ENCODE measurements at regions not wholly inside any gene's neighbourhood (a gene's known extent, or its start where the extent isn't known, plus 50 kb on each side); places are given as distances from the start of the nearest gene placed in this dataset.

DNA sequence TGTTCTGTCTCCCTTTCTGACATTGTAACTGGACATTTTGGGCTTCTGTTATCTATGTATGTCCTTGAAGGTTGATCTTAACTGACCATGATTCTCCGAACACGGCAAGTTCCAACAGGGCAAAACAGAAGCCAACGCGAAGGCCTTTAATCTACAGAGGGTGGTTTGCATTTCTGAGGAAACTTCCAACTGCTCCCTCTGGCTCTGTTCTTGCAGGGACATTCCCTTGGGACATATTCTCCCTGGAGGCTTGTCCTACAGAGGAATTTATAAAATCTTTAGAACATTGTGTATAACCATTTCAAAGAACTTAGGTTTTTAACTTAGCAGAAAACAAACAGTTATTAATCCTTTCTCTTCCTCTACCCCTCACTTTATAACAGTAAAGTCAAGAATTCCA, 189.0 kb upstream of the CDYL start:
- no peak for DNase-seq (ENCODE audit: low read depth in 2 of 2)

DNA sequence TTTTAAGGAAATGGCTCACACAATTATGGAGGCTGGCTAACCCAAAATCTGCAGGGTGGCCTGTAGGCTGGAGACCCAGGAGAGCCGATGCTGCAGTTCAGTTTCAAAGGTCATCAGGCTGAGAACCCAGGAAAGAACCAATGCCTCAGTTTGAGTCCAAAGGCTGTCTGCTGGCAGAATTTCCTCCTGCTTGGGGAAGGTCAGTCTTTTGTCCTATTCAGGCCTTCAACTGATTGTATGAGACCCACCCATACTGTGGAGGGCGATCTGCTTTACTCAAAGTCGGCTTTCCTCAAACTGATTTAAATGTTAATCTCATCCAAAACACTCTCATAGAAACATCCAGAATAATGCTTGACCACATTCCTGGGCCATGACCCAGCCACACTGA, 189.7 kb upstream of the CDYL start:
- DNase-seq (ENCODE audit: low read depth in 2 of 2): no peak

DNA sequence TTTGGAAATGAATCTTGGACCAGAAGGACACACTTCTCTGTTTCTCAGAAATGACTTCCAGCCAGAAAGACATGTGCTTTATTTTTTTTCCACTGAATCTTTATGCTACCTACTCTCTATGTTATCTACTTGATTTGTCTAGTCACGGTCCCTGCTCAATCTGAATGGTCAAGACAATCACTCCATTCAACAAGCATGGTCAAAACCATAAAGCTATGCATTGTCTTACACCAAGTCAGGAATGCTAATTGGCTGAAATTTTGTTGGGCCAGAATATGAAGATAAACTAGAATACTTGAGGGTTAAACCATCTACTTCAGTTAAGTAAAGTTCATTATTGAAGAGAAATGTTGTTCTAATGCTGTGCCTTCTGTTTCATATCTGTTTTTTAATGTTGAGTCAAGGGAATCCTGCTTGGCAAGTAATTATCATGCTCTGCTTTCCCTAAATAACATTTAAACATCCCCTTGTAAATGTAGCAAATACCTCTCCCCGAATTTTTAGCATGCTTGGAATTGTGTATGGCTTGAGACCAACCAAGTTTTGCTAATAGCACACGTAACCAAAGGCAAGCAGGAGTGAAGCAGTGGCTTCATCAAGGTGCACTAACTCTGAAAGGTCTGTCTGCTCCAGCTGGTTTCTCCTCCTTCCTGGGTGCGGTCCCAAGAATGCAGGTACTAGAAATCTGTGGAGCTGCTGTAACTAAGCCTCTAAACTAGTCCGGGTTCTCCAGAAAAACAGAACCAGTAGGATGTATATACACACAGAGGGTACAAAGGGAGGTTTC, 190.3 kb upstream of the CDYL start:
- no peak for DNase-seq (ENCODE audit: low read depth in 2 of 2)

DNA sequence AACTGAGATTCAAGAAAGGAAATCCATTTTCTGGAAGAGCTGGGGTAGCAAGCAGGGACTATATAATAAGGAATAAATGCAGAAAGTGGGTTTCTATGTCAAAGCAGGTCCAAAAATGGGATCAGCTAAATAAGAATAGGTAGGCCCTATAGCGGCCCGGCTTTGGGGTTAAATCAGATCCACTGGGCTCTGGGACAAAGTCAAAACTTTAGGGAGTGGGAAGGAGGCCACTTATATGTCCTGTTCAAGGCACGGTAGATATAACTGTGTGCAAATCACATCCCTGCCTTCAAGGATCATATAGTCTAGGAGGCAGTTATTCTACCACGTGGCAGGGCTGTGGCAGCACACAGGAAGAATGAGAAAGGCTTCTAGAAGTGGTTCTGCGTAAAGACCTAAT, 191.4 kb upstream of the CDYL start:
- DNase-seq (ENCODE audit: low read depth in 2 of 2): no peak

DNA sequence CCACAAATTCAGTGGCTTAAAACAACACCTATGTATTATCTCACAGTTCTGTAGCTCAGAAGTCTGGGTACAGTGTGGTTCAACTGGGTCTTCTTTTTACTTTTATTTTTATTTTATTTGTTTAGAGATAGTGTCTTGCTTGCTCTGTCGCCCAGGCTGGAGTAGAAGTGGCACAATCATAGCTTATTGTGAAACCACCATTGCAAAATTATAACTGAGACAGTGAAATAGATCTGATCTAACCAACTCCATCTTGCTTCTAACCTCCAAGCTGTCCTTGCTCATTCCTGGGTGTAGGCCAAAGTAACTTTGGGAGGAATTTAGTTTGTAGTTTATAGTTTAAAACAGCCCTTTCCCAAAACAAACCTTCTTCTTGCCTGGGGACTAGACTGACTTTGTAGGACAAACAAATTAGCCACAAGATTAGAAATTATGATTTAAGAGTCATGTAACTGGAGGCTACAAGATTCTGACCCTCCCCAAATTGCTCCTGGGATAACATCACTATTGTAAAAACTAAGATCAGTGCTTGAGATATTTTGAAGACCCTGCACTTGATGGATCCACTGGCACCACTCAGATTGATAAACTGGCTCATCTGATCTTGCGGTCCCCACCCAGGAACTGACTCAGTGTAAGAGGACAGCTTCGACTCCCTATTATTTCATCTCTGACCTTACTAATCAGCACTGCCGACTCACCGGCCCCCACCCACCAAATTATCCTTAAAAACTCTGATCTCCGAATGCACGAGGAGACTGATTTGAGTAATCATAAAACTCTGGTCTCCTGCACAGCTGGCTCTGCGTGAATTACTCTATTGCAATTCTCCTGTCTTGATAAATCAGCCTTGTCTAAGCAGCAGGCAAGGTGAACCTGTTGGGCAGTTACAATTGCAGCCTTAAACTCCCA, 193.4 kb upstream of the CDYL start:
- no peak for DNase-seq (ENCODE audit: low read depth in 2 of 2)

DNA sequence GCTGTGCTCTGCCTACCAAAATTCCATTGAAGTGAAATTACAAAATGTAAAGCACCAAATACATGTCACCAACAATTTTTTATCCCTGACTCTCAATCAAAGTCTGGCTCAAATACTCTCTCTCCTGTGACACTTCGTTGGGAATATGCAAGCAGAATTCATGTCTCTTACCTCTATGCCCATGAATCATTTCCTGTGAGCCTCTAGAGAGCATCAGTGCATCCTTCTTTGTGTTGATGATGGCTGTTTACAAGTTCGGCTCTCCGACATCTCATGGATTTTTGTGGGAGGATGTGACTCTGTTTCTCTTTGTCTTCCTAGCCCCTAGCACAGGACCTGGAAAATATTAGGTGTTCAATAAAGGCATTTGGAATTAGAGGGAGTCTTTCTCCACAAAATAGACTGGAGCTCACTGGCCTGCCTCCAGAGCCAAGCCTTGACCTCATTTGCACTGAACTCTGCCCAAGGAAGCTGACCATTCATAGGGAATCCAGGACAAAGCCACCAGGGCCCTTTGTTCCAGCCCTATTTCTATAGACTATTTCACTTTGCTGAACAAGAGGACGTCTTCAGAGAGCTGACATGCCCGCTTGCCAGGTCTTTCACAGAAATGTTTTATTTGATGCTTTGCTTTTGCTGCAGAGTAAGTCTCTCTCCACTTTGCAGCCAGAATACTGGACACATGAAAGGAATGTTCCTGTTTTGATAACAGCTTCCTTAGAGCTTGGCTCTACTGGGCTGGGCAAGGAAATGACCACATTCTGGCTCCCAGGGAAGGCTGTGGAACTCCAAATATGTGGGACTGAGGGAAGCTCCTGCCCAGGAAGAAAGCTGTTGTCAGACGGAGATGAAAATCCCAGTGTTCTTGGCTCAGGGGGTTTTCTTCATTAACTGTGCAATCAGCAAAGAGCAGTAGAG, 194.5 kb upstream of the CDYL start:
- no peak for DNase-seq (ENCODE audit: low read depth in 2 of 2)

DNA sequence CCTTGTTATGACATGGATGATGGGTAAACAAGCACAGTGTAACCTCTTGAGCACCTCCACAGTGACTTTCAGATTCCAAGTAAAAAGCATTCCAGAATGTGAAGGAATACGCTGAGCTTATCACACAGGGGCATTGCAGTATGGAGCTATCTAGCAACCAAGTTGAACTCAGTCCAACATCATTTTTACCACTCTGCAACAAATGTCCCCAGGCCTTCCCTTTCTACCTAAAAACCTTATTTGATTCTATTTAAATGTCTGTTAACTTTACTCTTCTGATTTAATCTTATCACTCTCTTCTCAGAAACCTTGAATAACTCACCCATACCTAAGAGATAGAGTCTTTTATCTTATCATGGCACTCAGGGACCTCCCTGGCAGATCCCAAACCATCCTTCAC, 195.8 kb upstream of the CDYL start:
- DNase-seq (ENCODE audit: low read depth in 2 of 2): no peak

DNA sequence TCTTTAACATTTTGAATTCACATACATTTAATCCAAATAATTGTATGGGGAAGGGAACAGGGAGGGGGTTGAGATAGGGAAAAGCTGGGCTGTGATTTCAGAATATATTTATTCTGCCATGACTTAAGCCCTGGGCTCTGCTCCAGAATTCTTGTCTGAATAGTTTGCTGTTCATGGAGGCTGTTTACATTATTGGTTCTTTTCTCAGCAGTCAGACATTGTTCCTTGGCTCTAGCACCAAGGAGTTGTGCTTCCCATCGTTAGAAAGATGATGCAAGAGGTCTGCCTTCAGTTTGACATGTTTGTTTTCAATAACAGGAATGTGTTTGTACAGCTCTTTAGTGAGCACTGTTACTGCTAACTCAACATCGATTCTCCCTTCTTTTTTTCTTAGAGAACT, 198.8 kb upstream of the CDYL start:
- DNase-seq (ENCODE audit: low read depth in 2 of 2): no peak

DNA sequence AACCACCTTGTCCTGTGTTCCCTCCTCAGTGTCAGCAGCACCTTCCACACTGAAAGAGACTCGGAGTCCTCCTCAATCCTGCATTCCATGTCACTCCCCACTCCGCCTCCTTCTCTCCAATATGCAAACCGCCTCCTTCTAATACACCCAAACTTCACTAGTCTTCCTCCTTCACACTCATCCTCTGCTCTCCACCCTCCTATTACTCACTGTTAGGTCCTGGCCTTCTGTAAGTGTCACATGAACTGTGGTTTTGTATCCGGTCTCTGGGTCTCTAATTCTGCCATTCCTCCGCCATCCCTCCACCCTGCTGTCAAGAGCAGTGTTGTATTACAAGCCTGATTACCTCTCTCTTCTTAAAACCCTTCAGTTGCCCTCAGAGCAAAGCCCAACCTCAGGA, 200.5 kb upstream of the CDYL start:
- no peak for DNase-seq (ENCODE audit: low read depth in 2 of 2)

DNA sequence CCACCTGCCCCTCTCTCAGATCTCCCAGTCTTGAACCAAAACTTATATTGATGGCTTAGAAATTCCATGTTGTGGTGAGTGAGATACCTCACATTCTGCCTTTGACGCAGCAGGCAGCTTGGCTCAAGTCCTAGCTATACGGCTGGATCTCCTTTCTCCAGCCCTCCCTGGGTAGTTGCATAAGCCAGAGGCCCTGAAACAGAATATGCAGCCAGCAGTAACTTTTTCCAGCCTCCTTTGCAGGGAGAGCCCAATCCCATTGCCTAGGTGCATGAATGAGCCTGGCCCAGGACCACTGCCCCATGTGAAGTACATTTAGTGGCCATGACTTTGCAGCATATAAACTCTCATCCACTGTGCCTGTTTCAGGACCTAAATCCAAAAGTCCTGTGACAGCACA, 202.2 kb upstream of the CDYL start:
- no peak for DNase-seq (ENCODE audit: low read depth in 2 of 2)

DNA sequence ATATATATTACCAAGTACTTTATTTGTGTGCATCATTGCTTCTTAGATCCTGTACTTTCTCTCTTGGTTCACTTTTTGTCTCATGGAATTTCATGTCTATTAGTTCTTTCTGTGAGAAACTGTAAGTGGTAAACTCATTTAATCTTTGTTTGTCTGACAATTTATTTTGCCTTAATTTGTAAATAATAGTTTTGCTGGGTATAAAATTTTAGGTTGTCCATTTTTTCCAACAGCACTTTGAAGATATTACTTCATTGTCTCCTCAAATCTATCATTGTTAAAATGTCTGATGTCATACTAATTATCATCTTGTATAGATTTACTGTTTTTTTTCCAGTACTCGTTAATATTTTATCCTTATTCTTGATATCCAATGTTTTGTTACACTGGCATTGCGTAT, 205.2 kb upstream of the CDYL start:
- DNase-seq (ENCODE audit: low read depth in 2 of 2): no peak

DNA sequence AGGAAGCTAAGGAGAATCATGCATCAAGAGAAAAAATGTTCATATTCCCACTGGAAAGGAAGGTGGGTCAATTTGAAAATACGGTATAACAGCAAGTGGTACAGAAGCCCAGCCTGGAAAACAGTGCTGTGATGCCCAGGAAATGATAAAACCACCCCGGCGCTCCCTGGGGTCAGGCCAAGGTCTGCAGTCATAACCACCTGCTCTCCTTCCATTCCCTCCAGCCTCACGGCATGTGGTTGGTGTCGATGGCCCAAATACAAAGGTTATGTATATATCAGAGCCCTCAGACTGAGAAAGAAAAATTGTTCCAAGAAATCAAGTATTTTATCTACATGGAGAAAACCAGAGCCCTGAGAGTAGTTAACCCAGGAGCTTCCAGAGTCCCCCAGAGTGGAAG, 208.1 kb upstream of the CDYL start:
- DNase-seq (ENCODE audit: low read depth in 2 of 2): no peak

DNA sequence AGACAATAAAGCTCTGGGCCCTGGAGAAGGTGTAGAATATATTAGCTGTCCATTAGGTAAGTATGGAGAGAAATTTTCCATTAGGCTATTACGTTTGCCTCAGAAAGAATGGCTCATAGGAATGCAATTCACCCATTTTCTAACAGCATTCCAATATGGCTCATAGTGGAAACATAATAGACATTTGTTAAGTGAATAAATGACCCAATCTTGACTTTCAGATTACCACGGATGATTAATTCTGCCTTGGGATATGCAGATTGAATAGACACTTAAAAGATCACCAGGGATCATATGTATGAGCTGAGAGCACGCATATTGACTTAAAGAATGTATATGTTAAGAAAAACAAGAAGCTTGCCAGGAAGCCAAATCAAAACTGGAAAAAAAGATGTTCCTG, 209.1 kb upstream of the CDYL start:
- DNase-seq (ENCODE audit: low read depth in 2 of 2): no peak

DNA sequence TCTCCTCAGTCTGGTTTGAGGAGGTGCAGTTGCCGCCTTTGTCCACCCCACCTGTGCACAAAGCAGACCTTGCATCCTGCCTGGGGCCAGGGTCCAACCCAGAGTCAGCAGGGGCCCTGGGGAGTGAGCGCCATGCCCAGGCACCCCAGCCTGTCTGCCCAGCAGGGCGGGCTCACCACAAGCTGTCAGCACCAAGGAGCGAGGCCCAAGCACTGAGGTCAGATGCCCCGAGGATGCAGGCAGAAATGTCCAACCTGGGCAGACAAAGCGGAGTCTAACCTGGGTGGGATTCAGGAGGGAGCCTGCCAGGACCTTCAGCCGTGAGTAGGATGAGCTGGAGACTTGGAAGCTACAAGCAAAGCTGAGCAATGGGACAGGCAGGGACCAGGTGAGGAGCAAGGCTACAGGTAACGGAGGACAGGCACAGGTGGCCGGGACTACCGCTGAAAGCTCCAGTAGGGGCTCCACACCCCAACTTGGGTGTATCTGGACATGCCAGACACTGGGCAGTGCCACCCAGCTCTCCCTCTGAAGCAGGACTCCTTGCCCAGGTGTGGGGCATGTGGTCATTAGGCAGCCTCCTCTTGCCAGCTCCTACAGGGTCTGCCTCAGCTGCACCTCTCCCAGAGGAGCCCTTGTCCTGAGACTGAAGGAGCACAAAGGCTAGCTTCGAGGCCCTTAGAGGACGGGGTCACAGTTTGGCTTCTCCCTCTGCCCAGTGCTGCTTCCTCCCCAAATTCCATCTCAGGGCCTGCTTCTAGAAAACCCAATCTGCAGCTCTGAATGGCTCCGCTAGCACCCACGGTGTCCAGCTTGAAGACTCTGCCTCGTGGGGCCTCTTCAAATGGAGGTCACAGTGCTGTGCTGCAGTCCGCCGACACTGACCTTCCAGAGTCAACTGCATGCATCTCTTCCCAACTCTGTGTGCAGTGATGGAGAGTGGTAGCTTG, 210.6 kb upstream of the CDYL start:
- no peak for DNase-seq (ENCODE audit: low read depth in 2 of 2)

DNA sequence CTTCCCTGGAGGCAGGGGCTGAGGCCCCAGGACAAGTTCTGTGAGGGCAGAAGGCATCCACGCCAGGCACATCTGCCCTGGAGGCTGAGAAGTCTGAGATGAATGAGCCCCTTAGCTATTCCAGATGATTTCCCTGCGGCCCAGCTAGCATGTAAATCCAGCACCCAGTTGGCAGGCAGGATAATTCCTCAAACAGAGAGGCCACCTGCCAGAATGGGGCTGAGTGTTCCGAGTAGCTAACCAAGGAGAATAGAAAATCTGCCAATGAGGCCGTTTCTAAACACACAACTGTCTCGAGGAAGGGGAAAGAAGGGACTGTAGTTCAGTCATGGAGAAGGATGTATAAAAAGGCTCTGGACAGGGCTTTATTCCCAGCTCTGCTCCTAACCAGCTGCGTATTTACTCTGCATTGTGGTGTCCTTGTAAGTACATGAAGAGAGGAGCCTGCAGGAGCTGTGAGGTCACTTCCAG, 211.4 kb upstream of the CDYL start:
- DNase-seq (ENCODE audit: low read depth in 2 of 2): no peak

DNA sequence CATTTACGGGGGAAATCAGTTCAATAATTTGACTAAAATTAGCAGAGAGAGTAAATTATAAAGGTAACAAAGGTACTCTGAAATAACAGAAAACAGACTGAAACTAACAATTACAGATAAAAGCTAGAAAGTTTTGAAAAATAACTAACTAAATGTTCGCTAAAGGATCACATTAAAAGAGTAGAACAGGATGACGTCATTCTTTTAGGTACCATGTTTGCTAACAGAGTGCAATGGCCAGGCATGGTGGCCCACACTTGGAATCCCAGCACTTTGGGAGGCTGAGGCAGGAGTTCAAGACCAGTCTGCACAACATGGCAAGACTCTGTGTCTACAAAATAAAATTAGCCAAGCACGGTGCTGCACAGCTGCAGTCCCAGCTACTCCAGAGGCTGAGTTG, 212.3 kb upstream of the CDYL start:
- DNase-seq (ENCODE audit: low read depth in 2 of 2): no peak

DNA sequence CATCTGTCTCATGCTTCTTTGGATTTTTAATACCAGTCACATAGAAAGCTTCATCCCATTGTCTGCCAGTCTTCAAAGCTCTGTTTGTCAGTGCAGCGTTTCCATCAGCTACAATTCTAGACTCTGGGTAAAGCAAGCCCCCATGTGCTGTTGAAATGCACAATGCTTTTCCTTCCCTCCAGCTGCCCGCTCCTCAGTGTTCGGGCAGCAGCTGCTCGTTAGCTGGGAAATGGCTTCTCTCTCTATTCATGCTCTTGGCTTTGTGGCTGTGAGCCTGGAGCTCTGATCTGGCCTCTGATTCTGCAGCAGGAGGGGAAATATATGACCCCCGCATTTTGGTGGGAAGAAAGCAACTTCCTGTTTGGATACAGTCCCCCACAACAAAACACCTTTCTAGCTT, 213.0 kb upstream of the CDYL start:
- no peak for DNase-seq (ENCODE audit: low read depth in 2 of 2)

DNA sequence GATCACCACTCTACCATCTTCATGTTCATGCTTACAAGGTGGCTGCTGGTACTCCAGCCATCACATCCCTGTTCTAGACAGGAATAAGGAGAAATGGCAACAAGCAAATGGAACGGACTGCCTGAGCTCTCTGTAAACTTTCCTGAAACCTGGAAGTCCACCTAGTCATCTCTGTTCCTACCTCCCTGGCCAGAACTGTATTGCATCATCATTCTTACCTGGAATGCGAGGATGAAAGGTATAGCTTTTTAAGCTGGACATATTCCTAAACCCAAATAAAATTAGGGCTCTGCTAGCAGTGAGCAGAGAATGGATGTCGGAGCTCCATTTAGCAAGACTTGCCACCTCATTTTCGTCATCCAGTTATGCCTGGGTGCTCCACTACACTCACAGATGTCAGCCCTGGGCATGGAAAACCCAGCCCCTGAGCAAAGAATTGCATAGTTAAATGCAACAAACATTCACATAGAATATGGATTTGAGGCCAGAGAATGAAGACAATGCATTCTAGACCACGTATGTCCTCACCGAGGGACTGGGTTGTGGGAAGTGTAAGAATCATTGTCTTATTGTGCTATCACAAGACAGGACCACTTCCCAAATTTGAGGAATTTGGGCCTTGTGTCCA, 214.3 kb upstream of the CDYL start:
- no peak for DNase-seq (ENCODE audit: low read depth in 2 of 2)

DNA sequence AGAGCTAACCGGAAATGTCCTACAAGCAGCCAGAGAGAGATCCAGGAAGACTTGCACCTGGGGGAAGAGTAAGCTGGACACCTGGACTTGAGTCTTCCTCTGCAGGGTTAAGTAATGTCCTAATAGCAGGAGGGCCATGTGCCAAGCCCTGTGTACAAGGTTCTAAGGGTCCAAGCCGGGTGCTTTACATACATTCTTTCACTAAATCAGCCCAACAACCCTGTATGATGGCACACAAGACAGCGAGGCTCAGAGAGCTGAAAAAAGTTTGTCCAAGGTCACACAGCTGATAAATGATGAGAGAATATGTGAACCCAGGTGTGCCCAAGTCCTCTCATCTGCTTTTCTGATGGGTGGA, 215.1 kb upstream of the CDYL start:
- DNase-seq (ENCODE audit: low read depth in 2 of 2): no peak
